Globus pallidus (tissue), 1 donor: ENCODE measurements at regions not wholly inside any gene's neighbourhood (a gene's known extent, or its start where the extent isn't known, plus 50 kb on each side); places are given as distances from the start of the nearest gene placed in this dataset.
"Not testable (repeated sequence)": the region's sequence is repeated elsewhere in the genome, so short reads cannot be mapped to it uniquely, and the experiment has no call there.

Experiments used
- DNase-seq: peaks from one replicate; pipeline ENCODE4 v3.0.0-alpha.2; 2015; ENCODE audit warnings: low spot score

GRCh38 chr1:60268451-60268850 is 194.9 kb upstream of the C1orf87 start:
- DNase-seq: no peak

GRCh38 chr1:60265560-60266535 is 192.3 kb upstream of the C1orf87 start:
- DNase-seq: no peak

GRCh38 chr1:60262701-60263100 is 189.1 kb upstream of the C1orf87 start:
- no peak for DNase-seq

GRCh38 chr1:60257531-60257930 is 184.0 kb upstream of the C1orf87 start:
- no peak for DNase-seq

GRCh38 chr1:60255565-60255964 is 182.0 kb upstream of the C1orf87 start:
- no peak for DNase-seq

- DNase-seq: no peak
These were observed 177.9 kb upstream of the C1orf87 start for GRCh38 chr1:60251426-60251825.

- not testable (repeated sequence) for DNase-seq
These were observed 173.9 kb upstream of the C1orf87 start for GRCh38 chr1:60247467-60247866.

GRCh38 chr1:60245324-60245723 is 171.8 kb upstream of the C1orf87 start:
- DNase-seq: no peak

- no peak for DNase-seq
These were observed 171.3 kb upstream of the C1orf87 start for GRCh38 chr1:60244906-60245305.

- no peak for DNase-seq
These were observed 161.7 kb upstream of the C1orf87 start for GRCh38 chr1:60235275-60235674.

GRCh38 chr1:60234776-60235175 is 161.2 kb upstream of the C1orf87 start:
- no peak for DNase-seq

- DNase-seq: no peak
These were observed 156.3 kb upstream of the C1orf87 start for GRCh38 chr1:60229821-60230220.

- DNase-seq: no peak
These were observed 154.5 kb upstream of the C1orf87 start for GRCh38 chr1:60228041-60228491.

- DNase-seq: no peak
These were observed 154.0 kb upstream of the C1orf87 start for GRCh38 chr1:60227601-60228000.

- no peak for DNase-seq
These were observed 151.9 kb upstream of the C1orf87 start for GRCh38 chr1:60225486-60225885.

- DNase-seq: no peak
These were observed 151.0 kb upstream of the C1orf87 start for GRCh38 chr1:60224523-60224922.

- DNase-seq: no peak
These were observed 149.6 kb upstream of the C1orf87 start for GRCh38 chr1:60223158-60223557.

GRCh38 chr1:60222360-60223115 is 149.0 kb upstream of the C1orf87 start:
- DNase-seq: no peak

GRCh38 chr1:60213253-60213652 is 139.7 kb upstream of the C1orf87 start:
- no peak for DNase-seq

GRCh38 chr1:60196026-60196425 is 122.5 kb upstream of the C1orf87 start:
- DNase-seq: no peak

- no peak for DNase-seq
These were observed 112.1 kb upstream of the C1orf87 start for GRCh38 chr1:60185684-60186083.

GRCh38 chr1:60184521-60184920 is 111.0 kb upstream of the C1orf87 start:
- no peak for DNase-seq
